HEK293 (cell line): ENCODE measurements at regions not wholly inside any gene's neighbourhood (a gene's known extent, or its start where the extent isn't known, plus 50 kb on each side); places are given as distances from the start of the nearest gene placed in this dataset.
A peak's percentile ranks its signal among the peaks of the same experiment; 100 is the strongest.
"Not testable (repeated sequence)": the region's sequence is repeated elsewhere in the genome, so short reads cannot be mapped to it uniquely, and the experiment has no call there.

Experiments
- CTCF ChIA-PET: fragments of 350-600 bp; formaldehyde crosslinking; extraction: SDS; loops from one replicate; lab custom pipeline; 2021; ENCODE audit warnings: antibody characterized with exemption; lab: Yijun Ruan, JAX
- POLR2A ChIA-PET: fragments of 300-600 bp; formaldehyde crosslinking; extraction: SDS; loops from one replicate; lab custom pipeline; 2020; ENCODE audit warnings: antibody characterized with exemption, inconsistent platforms; lab: Yijun Ruan, JAX
- H3K27ac ChIP-seq: fragments of 200-500 bp; sonication (Bioruptor generic); 2 replicates; pipeline ENCODE4 v1.5.1; 2014; ENCODE audit warnings: low read depth, low read length, control low read depth, inconsistent platforms; ENCODE audit errors: extremely low read depth
- H3K36me3 ChIP-seq, 2 experiments: fragments of 200-500 bp in 1 of 2; sonication (Bioruptor generic) in 1 of 2; 1 replicate in 1 of 2; 2 replicates in 1 of 2; pipeline ENCODE4 v1.5.1; 2014 to 2017; ENCODE audit warnings: inconsistent platforms in 2 of 2, low read length in 2 of 2; ENCODE audit not compliant: control insufficient read depth in 2 of 2, insufficient read depth in 1 of 2
- H3K4me1 ChIP-seq: fragments of 200-500 bp; sonication (Bioruptor generic); 2 replicates; pipeline ENCODE4 v1.5.1; 2014; ENCODE audit warnings: mild to moderate bottlenecking, low read length, inconsistent platforms; ENCODE audit not compliant: control insufficient read depth, insufficient read depth
- H3K4me3 ChIP-seq: 2 replicates; pipeline ENCODE4 v1.5.1; 2011; ENCODE audit warnings: low read depth, mild to moderate bottlenecking, control low read depth, low read length, moderate library complexity
- H3K9me3 ChIP-seq: fragments of 200-500 bp; sonication (Bioruptor generic); 2 replicates; pipeline ENCODE4 v1.5.1; 2014; ENCODE audit warnings: low read depth, low read length, inconsistent platforms; ENCODE audit not compliant: control insufficient read depth, insufficient read depth
- HOXD13 ChIP-seq: sonication (generic); formaldehyde crosslinking; IDR thresholded peaks from 2 replicates; pipeline ENCODE4 v1.8.0; 2022; ENCODE audit warnings: missing genetic modification reagents, borderline replicate concordance
- OVOL3 ChIP-seq: fragments of 450-650 bp; formaldehyde crosslinking; IDR thresholded peaks from 2 replicates; pipeline ENCODE4 v1.5.1; 2016; ENCODE audit warnings: missing biosample characterization, missing genetic modification characterization
- PRDM1 ChIP-seq: fragments of 450-650 bp; formaldehyde crosslinking; IDR thresholded peaks from 2 replicates; pipeline ENCODE4; 2016; ENCODE audit warnings: missing biosample characterization, missing genetic modification characterization
- SP2 ChIP-seq: fragments of 450-650 bp; formaldehyde crosslinking; IDR thresholded peaks from 2 replicates; pipeline ENCODE4 v1.5.1; 2016; ENCODE audit warnings: missing biosample characterization, missing genetic modification characterization
- ZBTB20 ChIP-seq: fragments of 450-650 bp; formaldehyde crosslinking; IDR thresholded peaks from 2 replicates; pipeline ENCODE4 v1.5.1; 2016; ENCODE audit warnings: missing biosample characterization, missing genetic modification characterization
- ZBTB7A ChIP-seq: fragments of 450-650 bp; formaldehyde crosslinking; IDR thresholded peaks from 2 replicates; pipeline ENCODE4 v1.5.1; 2016; ENCODE audit warnings: low read depth, missing biosample characterization, missing genetic modification characterization
- ZFP69B ChIP-seq: fragments of 450-650 bp; formaldehyde crosslinking; IDR thresholded peaks from 2 replicates; pipeline ENCODE4 v1.5.1; 2016; ENCODE audit warnings: missing biosample characterization, missing genetic modification characterization
- ZNF202 ChIP-seq: fragments of 450-650 bp; formaldehyde crosslinking; IDR thresholded peaks from 2 replicates; pipeline ENCODE4 v1.5.1; 2016; ENCODE audit warnings: missing biosample characterization, missing genetic modification characterization, borderline replicate concordance
- ZNF239 ChIP-seq: fragments of 450-650 bp; formaldehyde crosslinking; IDR thresholded peaks from 2 replicates; pipeline ENCODE4 v1.5.1; 2016; ENCODE audit warnings: missing biosample characterization, missing genetic modification characterization
- ZNF529 ChIP-seq: fragments of 450-650 bp; formaldehyde crosslinking; IDR thresholded peaks from 2 replicates; pipeline ENCODE4 v1.5.1; 2017; ENCODE audit warnings: missing genetic modification characterization, missing biosample characterization; ENCODE audit not compliant: insufficient replicate concordance
- ZNF610 ChIP-seq: fragments of 450-650 bp; formaldehyde crosslinking; IDR thresholded peaks from 2 replicates; pipeline ENCODE4 v1.5.1; 2016; ENCODE audit warnings: missing biosample characterization, missing genetic modification characterization, borderline replicate concordance
- TF ChIP-seq, protein P1 (sequence below): fragments of 450-650 bp; formaldehyde crosslinking; IDR thresholded peaks from 2 replicates; pipeline ENCODE4 v1.5.1; 2016; ENCODE audit warnings: missing biosample characterization, missing genetic modification characterization, borderline replicate concordance
- TF ChIP-seq, protein P2 (sequence below): fragments of 450-650 bp; formaldehyde crosslinking; IDR thresholded peaks from 2 replicates; pipeline ENCODE4 v1.5.1; 2016; ENCODE audit warnings: missing biosample characterization, missing genetic modification characterization

DNA sequence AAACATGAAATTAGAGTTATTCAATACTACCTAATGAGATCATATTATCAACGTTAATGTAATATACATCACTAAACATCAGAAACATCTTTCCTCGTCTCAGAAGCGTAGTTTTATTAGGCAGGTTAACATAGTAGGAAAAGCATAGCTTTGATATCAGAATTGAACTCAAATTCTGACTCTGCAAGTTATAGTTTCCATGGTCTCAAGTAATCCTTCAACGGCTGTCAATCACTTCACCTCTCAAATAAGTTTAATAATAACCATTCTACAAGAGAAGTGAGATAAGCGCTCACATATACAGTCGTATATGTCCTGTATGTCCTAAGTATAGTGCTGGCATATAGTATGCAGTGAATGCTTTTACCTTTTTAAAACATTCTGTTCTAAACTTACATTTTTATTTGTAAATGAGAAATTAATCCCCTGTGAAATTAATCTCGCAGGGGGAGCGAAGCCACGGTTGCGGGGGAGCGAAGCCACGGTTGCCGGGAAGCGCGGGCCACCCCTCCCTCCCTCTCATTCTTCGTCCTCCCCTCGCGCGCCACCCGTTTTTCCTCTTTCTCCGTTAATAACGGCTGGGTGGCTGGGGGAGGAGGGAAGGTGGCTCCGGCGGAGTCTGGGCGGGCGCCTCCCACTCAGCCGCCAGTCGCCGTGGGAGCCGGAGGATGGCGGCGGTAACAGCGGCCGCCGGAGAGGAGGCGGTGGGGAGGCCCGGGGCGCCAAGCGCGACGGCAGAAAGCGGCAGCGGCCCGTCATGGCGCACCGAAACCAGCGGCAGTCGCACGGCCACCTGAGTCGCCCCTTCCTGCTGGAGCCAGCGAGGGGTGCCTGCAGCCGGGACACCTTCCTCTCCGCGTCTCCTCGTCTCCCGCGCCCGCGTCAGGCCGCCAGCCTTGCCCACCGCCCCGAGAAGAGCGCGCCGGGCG is 163.8 kb downstream of the KBTBD2 start (continued):
- TF ChIP-seq ZBTB20: peak; percentile 16; the same call in 1 of the 2 replicates

DNA sequence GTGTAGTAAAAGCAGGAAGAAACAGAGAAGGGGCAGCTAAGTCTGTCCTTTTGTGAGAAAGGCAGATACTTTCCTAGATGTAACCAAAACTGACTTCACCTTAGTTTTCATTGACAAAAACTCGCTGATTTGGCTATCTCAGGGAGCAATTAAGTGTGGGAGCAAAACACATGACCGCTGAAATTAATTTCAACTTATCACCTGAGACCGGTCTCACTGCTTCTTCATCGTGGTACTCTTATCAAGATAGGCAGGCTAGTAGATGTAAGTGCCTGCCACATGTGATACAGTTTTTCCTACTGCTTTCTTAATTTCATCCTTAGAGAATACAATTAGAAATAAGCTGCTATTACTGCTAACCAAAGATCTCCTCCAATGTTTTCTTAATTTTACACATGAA is 168.7 kb downstream of the KBTBD2 start:
- ChIA-PET CTCF (interaction anchor here (0.7 kb wide), 1 partner anchor 1983 kb away, joined by 3 read pairs; no protein-coding TSS in a partner anchor), POLR2A (interaction anchor here (0.6 kb wide), 1 partner anchor 183 kb away, joined by 5 read pairs; no protein-coding TSS in a partner anchor)
- not testable (repeated sequence) for H3K36me3 ChIP-seq, H3K27ac ChIP-seq, H3K4me1 ChIP-seq, H3K4me3 ChIP-seq, H3K9me3 ChIP-seq

DNA sequence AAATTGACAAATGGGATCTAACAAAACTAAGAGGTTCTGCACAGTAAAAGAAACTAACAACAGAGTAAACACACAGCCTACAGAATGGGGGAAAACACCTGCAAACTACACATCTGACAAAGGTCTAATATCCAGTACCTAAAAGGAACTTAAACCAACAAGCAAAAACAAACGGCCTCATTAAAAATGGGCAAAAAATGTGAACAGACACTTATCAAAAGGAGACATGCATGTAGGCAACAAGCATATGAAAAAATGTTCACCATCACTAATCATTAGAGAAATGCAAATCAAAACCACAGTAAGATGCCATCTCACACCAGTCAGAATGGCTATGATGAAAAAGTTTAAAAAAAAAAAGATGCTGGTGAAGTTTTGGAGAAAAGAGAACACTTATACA is 197.4 kb downstream of the KBTBD2 start:
- CTCF ChIA-PET: no interaction called here
- no peak overlapping the region for H3K27ac ChIP-seq
- no peak overlapping the region for H3K4me3 ChIP-seq
- H3K4me1 ChIP-seq: no peaks in the 10 kb centered on the region
- H3K9me3 ChIP-seq: no peaks in the 10 kb centered on the region
- TF ChIP-seq OVOL3 (tag by site-specific recombination): no peak
- no peak for TF ChIP-seq SP2 (tag by site-specific recombination)
- no peak for TF ChIP-seq ZNF202
- TF ChIP-seq ZNF239 (tag by site-specific recombination): no peak
- TF ChIP-seq ZFP69B: no peak
- TF ChIP-seq, protein P1, sequence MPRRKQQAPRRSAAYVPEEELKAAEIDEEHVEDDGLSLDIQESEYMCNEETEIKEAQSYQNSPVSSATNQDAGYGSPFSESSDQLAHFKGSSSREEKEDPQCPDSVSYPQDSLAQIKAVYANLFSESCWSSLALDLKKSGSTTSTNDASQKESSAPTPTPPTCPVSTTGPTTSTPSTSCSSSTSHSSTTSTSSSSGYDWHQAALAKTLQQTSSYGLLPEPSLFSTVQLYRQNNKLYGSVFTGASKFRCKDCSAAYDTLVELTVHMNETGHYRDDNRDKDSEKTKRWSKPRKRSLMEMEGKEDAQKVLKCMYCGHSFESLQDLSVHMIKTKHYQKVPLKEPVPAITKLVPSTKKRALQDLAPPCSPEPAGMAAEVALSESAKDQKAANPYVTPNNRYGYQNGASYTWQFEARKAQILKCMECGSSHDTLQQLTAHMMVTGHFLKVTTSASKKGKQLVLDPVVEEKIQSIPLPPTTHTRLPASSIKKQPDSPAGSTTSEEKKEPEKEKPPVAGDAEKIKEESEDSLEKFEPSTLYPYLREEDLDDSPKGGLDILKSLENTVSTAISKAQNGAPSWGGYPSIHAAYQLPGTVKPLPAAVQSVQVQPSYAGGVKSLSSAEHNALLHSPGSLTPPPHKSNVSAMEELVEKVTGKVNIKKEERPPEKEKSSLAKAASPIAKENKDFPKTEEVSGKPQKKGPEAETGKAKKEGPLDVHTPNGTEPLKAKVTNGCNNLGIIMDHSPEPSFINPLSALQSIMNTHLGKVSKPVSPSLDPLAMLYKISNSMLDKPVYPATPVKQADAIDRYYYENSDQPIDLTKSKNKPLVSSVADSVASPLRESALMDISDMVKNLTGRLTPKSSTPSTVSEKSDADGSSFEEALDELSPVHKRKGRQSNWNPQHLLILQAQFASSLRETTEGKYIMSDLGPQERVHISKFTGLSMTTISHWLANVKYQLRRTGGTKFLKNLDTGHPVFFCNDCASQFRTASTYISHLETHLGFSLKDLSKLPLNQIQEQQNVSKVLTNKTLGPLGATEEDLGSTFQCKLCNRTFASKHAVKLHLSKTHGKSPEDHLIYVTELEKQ (tag by site-specific recombination): no peak
- no peak for TF ChIP-seq ZBTB7A (tag by site-specific recombination)
- no peak for TF ChIP-seq HOXD13 (CRISPR knock-in tag)
- TF ChIP-seq, protein P2, sequence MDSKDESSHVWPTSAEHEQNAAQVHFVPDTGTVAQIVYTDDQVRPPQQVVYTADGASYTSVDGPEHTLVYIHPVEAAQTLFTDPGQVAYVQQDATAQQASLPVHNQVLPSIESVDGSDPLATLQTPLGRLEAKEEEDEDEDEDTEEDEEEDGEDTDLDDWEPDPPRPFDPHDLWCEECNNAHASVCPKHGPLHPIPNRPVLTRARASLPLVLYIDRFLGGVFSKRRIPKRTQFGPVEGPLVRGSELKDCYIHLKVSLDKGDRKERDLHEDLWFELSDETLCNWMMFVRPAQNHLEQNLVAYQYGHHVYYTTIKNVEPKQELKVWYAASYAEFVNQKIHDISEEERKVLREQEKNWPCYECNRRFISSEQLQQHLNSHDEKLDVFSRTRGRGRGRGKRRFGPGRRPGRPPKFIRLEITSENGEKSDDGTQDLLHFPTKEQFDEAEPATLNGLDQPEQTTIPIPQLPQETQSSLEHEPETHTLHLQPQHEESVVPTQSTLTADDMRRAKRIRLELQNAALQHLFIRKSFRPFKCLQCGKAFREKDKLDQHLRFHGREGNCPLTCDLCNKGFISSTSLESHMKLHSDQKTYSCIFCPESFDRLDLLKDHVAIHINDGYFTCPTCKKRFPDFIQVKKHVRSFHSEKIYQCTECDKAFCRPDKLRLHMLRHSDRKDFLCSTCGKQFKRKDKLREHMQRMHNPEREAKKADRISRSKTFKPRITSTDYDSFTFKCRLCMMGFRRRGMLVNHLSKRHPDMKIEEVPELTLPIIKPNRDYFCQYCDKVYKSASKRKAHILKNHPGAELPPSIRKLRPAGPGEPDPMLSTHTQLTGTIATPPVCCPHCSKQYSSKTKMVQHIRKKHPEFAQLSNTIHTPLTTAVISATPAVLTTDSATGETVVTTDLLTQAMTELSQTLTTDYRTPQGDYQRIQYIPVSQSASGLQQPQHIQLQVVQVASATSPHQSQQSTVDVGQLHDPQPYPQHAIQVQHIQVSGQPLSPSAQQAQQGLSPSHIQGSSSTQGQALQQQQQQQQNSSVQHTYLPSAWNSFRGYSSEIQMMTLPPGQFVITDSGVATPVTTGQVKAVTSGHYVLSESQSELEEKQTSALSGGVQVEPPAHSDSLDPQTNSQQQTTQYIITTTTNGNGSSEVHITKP (tag by site-specific recombination): no peak
- TF ChIP-seq ZNF529: no peak
- TF ChIP-seq ZNF610 (tag by site-specific recombination): no peak
- TF ChIP-seq PRDM1 (tag by site-specific recombination): no peak
- H3K36me3 ChIP-seq: no peaks in the 10 kb centered on the region
- POLR2A ChIA-PET: no interaction called here
